ENCODE measurements at regions not wholly inside any gene's neighbourhood (a gene's known extent, or its start where the extent isn't known, plus 50 kb on each side); places are given as distances from the start of the nearest gene placed in this dataset.

DNA sequence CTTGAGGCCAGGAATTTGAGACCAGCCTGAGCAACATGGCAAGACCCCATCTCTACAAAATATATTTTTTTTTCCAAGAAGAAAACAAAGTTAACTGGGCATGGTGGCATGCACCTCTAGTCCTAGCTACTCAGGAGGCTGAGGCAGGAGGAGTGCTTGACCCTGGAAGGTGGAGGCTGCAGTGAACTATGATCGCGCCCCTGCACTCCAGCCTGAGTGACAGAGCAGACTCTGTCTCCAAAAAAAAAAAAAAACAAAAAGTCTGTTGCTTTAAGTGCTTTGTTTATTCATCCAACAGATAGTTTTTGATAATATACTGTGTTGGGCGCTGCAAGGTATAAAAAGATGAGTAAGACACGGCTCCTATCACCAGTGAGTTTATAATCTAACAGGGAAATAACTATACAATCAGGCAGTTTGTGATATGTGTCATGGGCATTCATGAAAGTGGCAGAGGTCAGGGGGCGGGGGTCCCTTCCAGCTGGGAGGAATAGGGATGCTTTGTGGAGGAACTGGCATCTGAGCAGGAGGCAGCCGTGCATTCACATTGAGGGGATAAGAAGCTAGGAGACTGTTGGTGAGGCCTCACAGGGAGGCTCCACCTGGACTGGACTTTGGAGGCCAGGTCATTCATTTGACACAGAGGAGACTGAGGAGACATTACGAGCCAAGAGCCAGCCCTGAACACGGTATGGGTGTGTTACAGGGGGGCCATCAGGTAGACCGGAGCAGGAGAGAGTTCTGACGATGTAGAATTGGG is 67.3 kb upstream of the ERRFI1 start:
- H3K27ac ChIP-seq, result no peak overlapping the region
- peaks cover 0 to 10% (median 0%) of the 10 kb centered on the region in 7 donors for H3K27me3 ChIP-seq (replicated peaks in 1 of 7)
- DNase-seq, result no peak
- peaks cover 0 to 29% (median 15%) of the 10 kb centered on the region in 6 donors for H3K4me1 ChIP-seq
- no peaks in the 10 kb centered on the region for H3K36me3 ChIP-seq
- TF ChIP-seq POLR2A (IDR thresholded peaks at IDR 0.05) (no peak), POLR2AphosphoS5 (IDR thresholded peaks at IDR 0.05) (no peak)
- no peaks in the 10 kb centered on the region for H3K9me3 ChIP-seq
- WGBS, 5 donors, result 91 to 97% (median 94%) methylated on average over 10 of the region's 10 CpGs
- H3K4me3 ChIP-seq, result no peak overlapping the region
- intact Hi-C loops (cut with DNase I; ENCODE audit: low total_unique reads), result no loop called here

- 83 to 92% (median 86%) methylated on average over 9 of the region's 9 CpGs for WGBS, 5 donors
- TF ChIP-seq POLR2A (IDR thresholded peaks at IDR 0.05) (no peak), POLR2AphosphoS5 (IDR thresholded peaks at IDR 0.05) (no peak)
- TF ChIP-seq, protein P1, sequence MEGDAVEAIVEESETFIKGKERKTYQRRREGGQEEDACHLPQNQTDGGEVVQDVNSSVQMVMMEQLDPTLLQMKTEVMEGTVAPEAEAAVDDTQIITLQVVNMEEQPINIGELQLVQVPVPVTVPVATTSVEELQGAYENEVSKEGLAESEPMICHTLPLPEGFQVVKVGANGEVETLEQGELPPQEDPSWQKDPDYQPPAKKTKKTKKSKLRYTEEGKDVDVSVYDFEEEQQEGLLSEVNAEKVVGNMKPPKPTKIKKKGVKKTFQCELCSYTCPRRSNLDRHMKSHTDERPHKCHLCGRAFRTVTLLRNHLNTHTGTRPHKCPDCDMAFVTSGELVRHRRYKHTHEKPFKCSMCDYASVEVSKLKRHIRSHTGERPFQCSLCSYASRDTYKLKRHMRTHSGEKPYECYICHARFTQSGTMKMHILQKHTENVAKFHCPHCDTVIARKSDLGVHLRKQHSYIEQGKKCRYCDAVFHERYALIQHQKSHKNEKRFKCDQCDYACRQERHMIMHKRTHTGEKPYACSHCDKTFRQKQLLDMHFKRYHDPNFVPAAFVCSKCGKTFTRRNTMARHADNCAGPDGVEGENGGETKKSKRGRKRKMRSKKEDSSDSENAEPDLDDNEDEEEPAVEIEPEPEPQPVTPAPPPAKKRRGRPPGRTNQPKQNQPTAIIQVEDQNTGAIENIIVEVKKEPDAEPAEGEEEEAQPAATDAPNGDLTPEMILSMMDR (IDR thresholded peaks at IDR 0.05 in 8 of 11, conservative IDR thresholded peaks at IDR 0.05 in 3 of 11), result no peak
- no peak for DNase-seq
- H3K9me3 ChIP-seq, result no peaks in the 10 kb centered on the region
- no peaks in the 10 kb centered on the region for H3K36me3 ChIP-seq
- H3K27ac ChIP-seq, result no peak overlapping the region
- intact Hi-C loops (cut with DNase I; ENCODE audit: low total_unique reads), result no loop called here
- H3K27me3 ChIP-seq (replicated peaks in 1 of 7), result peaks cover 0 to 11% (median 0%) of the 10 kb centered on the region in 7 donors
- peaks cover 0 to 25% (median 13%) of the 10 kb centered on the region in 6 donors for H3K4me1 ChIP-seq
- no peak overlapping the region for H3K4me3 ChIP-seq
Observed at GRCh38 chr1:8092657-8093056, 66.5 kb upstream of the ERRFI1 start.

GRCh38 chr1:8091691-8092090 is 65.6 kb upstream of the ERRFI1 start:
- no peak for DNase-seq
- TF ChIP-seq, protein P1 (IDR thresholded peaks at IDR 0.05 in 8 of 11, conservative IDR thresholded peaks at IDR 0.05 in 3 of 11), result no peak
- TF ChIP-seq POLR2A (IDR thresholded peaks at IDR 0.05) (no peak), POLR2AphosphoS5 (IDR thresholded peaks at IDR 0.05) (no peak)
- 79 to 88% (median 88%) methylated on average over 2 of the region's 2 CpGs for WGBS, 5 donors
- no peaks in the 10 kb centered on the region for H3K9me3 ChIP-seq
- no peak overlapping the region for H3K4me3 ChIP-seq
- H3K36me3 ChIP-seq, result no peaks in the 10 kb centered on the region
- no peak overlapping the region for H3K27ac ChIP-seq
- peaks cover 0 to 15% (median 4%) of the 10 kb centered on the region in 6 donors for H3K4me1 ChIP-seq
- peaks cover 0 to 16% (median 0%) of the 10 kb centered on the region in 7 donors for H3K27me3 ChIP-seq (replicated peaks in 1 of 7)
- intact Hi-C loops (cut with DNase I; ENCODE audit: low total_unique reads), result no loop called here

GRCh38 chr1:8090241-8090702 is 64.2 kb upstream of the ERRFI1 start:
- Histone ChIP-seq H3K4me3 (no peak overlapping the region), H3K36me3 (no peaks in the 10 kb centered on the region), H3K4me1 (peaks cover 0 to 6% (median 0%) of the 10 kb centered on the region in 6 donors), H3K27me3 (replicated peaks in 1 of 7) (peaks cover 0 to 16% (median 0%) of the 10 kb centered on the region in 7 donors), H3K27ac (no peak overlapping the region), H3K9me3 (no peaks in the 10 kb centered on the region)
- WGBS, 5 donors, result 71 to 92% (median 78%) methylated on average over 2 of the region's 2 CpGs
- intact Hi-C loops (cut with DNase I; ENCODE audit: low total_unique reads), result no loop called here
- no peak for DNase-seq
- TF ChIP-seq POLR2A (IDR thresholded peaks at IDR 0.05), result no peak
- TF ChIP-seq, protein P1 (IDR thresholded peaks at IDR 0.05 in 8 of 11, conservative IDR thresholded peaks at IDR 0.05 in 3 of 11), result no peak
- no peak for TF ChIP-seq POLR2AphosphoS5 (IDR thresholded peaks at IDR 0.05)

Measured in spleen (tissue), 11 donors.